DND-41 (cell line): ENCODE measurements at regions not wholly inside any gene's neighbourhood (a gene's known extent, or its start where the extent isn't known, plus 50 kb on each side); places are given as distances from the start of the nearest gene placed in this dataset.

Experiments
- CTCF ChIP-seq: IDR thresholded peaks from 2 replicates; pipeline ENCODE4 v1.5.1; 2012; ENCODE audit warnings: borderline replicate concordance, low read length, moderate library complexity, mild to moderate bottlenecking; ENCODE audit not compliant: poor library complexity, severe bottlenecking; ENCODE audit errors: extremely low read depth
- EZH2 ChIP-seq: IDR thresholded peaks from 3 replicates; pipeline ENCODE4 v1.6.1; 2012; ENCODE audit warnings: borderline replicate concordance, low read depth, mild to moderate bottlenecking, moderate library complexity, low read length, inconsistent platforms; ENCODE audit not compliant: severe bottlenecking

GRCh38 chr1:244303610-244303969 lies 148.1 kb downstream of the ADSS2 start:
- TF ChIP-seq CTCF (no peak), EZH2 (no peak)
